ENCODE measurements at regions not wholly inside any gene's neighbourhood (a gene's known extent, or its start where the extent isn't known, plus 50 kb on each side); places are given as distances from the start of the nearest gene placed in this dataset.

GRCh38 chr10:129323879-129324278, 143.2 kb upstream of the MGMT start:
- Histone ChIP-seq H3K27me3 (ENCODE audit: low read depth, low read length) (no peaks in the 10 kb centered on the region), H3K79me2 (ENCODE audit: low read length) (no peaks in the 10 kb centered on the region), H3K9me3 (ENCODE audit: insufficient read depth, low read length) (no peaks in the 10 kb centered on the region), H3K27ac (ENCODE audit: low read length) (no peak overlapping the region), H3K4me1 (ENCODE audit: low read length) (no peaks in the 10 kb centered on the region), H3K36me3 (replicated peaks; ENCODE audit: low read depth, low read length) (no peaks in the 10 kb centered on the region), H2AFZ (ENCODE audit: low read depth, low read length) (no peak overlapping the region), H3K4me3 (ENCODE audit: low read length) (no peak overlapping the region), H3K9ac (ENCODE audit: low read length) (no peak overlapping the region), H4K20me1 (ENCODE audit: insufficient read depth, low read length) (no peaks in the 10 kb centered on the region), H3K4me2 (ENCODE audit: low read length) (no peak overlapping the region)
- TF ChIP-seq CTCF (IDR thresholded peaks at IDR 0.05; ENCODE audit: low read depth, low read length) = no peak

GRCh38 chr10:129325893-129326292, 141.1 kb upstream of the MGMT start:
- no peak for TF ChIP-seq CTCF (IDR thresholded peaks at IDR 0.05; ENCODE audit: low read depth, low read length)
- no peak for TF ChIP-seq EZH2phosphoT487 (IDR thresholded peaks at IDR 0.05; ENCODE audit: low read depth)
- Histone ChIP-seq H3K27ac (ENCODE audit: low read length) (no peak overlapping the region), H3K4me2 (ENCODE audit: low read length) (no peak overlapping the region), H3K27me3 (ENCODE audit: low read depth, low read length) (no peaks in the 10 kb centered on the region), H3K36me3 (replicated peaks; ENCODE audit: low read depth, low read length) (no peaks in the 10 kb centered on the region), H3K79me2 (ENCODE audit: low read length) (no peaks in the 10 kb centered on the region), H3K9ac (ENCODE audit: low read length) (no peak overlapping the region), H3K4me1 (ENCODE audit: low read length) (no peaks in the 10 kb centered on the region), H2AFZ (ENCODE audit: low read depth, low read length) (no peak overlapping the region), H3K4me3 (ENCODE audit: low read length) (no peak overlapping the region), H3K9me3 (ENCODE audit: insufficient read depth, low read length) (no peaks in the 10 kb centered on the region), H4K20me1 (ENCODE audit: insufficient read depth, low read length) (no peaks in the 10 kb centered on the region)

- H4K20me1 ChIP-seq (ENCODE audit: insufficient read depth, low read length) = no peaks in the 10 kb centered on the region
- H3K4me1 ChIP-seq (ENCODE audit: low read length) = no peaks in the 10 kb centered on the region
- H2AFZ ChIP-seq (ENCODE audit: low read depth, low read length) = no peak overlapping the region
- H3K27me3 ChIP-seq (ENCODE audit: low read depth, low read length) = no peaks in the 10 kb centered on the region
- TF ChIP-seq CTCF (IDR thresholded peaks at IDR 0.05; ENCODE audit: low read depth, low read length) = no peak
- TF ChIP-seq EZH2phosphoT487 (IDR thresholded peaks at IDR 0.05; ENCODE audit: low read depth) = no peak
- no peaks in the 10 kb centered on the region for H3K79me2 ChIP-seq (ENCODE audit: low read length)
- no peak overlapping the region for H3K4me2 ChIP-seq (ENCODE audit: low read length)
- H3K36me3 ChIP-seq (replicated peaks; ENCODE audit: low read depth, low read length) = no peaks in the 10 kb centered on the region
- no peak overlapping the region for H3K4me3 ChIP-seq (ENCODE audit: low read length)
- H3K9ac ChIP-seq (ENCODE audit: low read length) = no peak overlapping the region
- H3K9me3 ChIP-seq (ENCODE audit: insufficient read depth, low read length) = no peaks in the 10 kb centered on the region
- no peak overlapping the region for H3K27ac ChIP-seq (ENCODE audit: low read length)
These were observed 138.5 kb upstream of the MGMT start for GRCh38 chr10:129328546-129328945.

GRCh38 chr10:129329385-129330055, 137.5 kb upstream of the MGMT start:
- Histone ChIP-seq H3K27ac (ENCODE audit: low read length) (no peak overlapping the region), H4K20me1 (ENCODE audit: insufficient read depth, low read length) (no peaks in the 10 kb centered on the region), H3K27me3 (ENCODE audit: low read depth, low read length) (no peaks in the 10 kb centered on the region), H3K9me3 (ENCODE audit: insufficient read depth, low read length) (no peaks in the 10 kb centered on the region), H3K9ac (ENCODE audit: low read length) (no peak overlapping the region), H3K4me2 (ENCODE audit: low read length) (no peak overlapping the region), H3K79me2 (ENCODE audit: low read length) (no peaks in the 10 kb centered on the region), H3K36me3 (replicated peaks; ENCODE audit: low read depth, low read length) (no peaks in the 10 kb centered on the region), H3K4me1 (ENCODE audit: low read length) (no peaks in the 10 kb centered on the region), H3K4me3 (ENCODE audit: low read length) (no peak overlapping the region), H2AFZ (ENCODE audit: low read depth, low read length) (no peak overlapping the region)
- TF ChIP-seq CTCF (IDR thresholded peaks at IDR 0.05; ENCODE audit: low read depth, low read length) = no peak
- no peak for TF ChIP-seq EZH2phosphoT487 (IDR thresholded peaks at IDR 0.05; ENCODE audit: low read depth)

Data from OCI-LY3 (cell line).